ENCODE measurements at regions not wholly inside any gene's neighbourhood (a gene's known extent, or its start where the extent isn't known, plus 50 kb on each side); places are given as distances from the start of the nearest gene placed in this dataset.

DNA sequence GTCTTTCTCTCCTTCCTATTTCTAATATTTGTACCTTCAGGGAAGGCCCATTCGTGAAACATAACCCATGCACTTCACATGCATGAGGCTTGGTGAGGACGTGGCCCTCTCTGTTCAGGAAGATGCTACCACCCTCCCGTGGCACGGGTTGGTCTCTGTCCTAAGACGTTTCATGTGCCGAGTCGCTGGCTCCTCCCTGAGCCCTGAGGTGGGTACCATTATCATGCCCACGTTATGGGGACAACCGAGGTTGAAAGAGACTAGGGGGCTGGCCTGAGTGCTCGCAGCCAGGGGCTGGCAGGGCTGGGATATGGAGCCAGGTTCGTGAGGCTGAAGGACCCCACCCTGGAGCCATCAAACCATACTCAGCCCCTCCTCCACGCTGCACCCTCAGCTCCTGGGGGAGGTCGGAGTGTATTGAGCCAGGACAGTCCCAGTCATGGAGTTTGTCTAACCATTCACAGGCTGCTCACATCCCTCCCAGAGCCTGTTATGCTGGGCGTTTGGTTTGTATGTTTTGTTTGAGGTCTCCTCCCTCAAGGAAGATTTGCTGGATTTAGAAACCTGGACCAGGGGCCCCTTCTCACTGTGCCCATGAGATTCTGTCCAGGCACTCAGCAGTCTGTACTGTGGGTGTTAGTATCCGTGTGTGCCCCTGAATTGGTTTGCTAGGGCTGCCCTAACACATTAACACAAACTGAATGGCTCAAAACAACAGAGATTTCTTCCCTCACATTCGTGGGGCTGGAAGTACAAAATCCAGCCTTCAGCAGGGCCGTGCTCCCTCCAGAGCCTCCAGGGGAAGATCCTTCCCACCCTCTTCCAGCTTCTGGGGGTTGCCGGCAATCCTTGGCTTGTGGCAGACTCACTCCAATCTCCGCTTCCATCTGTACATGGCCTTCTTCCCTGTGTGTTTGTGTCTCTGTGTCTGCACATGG is 88.3 kb downstream of the ANKRD60 start (continued):
- TF ChIP-seq MAFK (IDR thresholded peaks at IDR 0.05; ENCODE audit: low read depth, low read length): no peak
- TF ChIP-seq BCL11A (IDR thresholded peaks at IDR 0.05; ENCODE audit: low read depth in 2 of 2, low read length in 2 of 2): no peak
- TF ChIP-seq GTF2F1 (IDR thresholded peaks at IDR 0.05; ENCODE audit: borderline replicate concordance, low read depth, low read length): no peak
- TF ChIP-seq JUND (IDR thresholded peaks at IDR 0.05; ENCODE audit: low read length): no peak
- TF ChIP-seq RAD21 (IDR thresholded peaks at IDR 0.05 in 1 of 2, conservative IDR thresholded peaks at IDR 0.05 in 1 of 2; ENCODE audit: low read depth in 2 of 2, low read length in 2 of 2): no peak

All from H1 (cell line).